IMR-90 (cell line): ENCODE measurements at regions not wholly inside any gene's neighbourhood (a gene's known extent, or its start where the extent isn't known, plus 50 kb on each side); places are given as distances from the start of the nearest gene placed in this dataset.

Source experiments
- ATAC-seq: fragments of 200-7000 bp; cut with Tn5 transposase; 2 replicates; pipeline ENCODE4 v1.9.1; 2020; ENCODE audit warnings: low read depth, mild to moderate bottlenecking, moderate library complexity
- BruUV-seq: library from RNA; stranded (reverse); fragments of 400-500 nt; replicated peaks from 2 replicates; lab custom pipeline; 2021; lab: Mats Ljungman, UMichigan
- CTCF ChIA-PET: fragments of 300-600 bp; formaldehyde crosslinking; extraction: SDS; loops from one replicate; lab custom pipeline; 2021; ENCODE audit warnings: antibody characterized with exemption; lab: Yijun Ruan, JAX
- POLR2A ChIA-PET: fragments of 300-600 bp; sonication (Branson Sonifier 250); formaldehyde crosslinking; loops from one replicate; lab custom pipeline; 2022; ENCODE audit warnings: antibody characterized with exemption; ENCODE audit not compliant: unreplicated experiment; lab: Charles Lee
- DNase-seq: peaks from one replicate; pipeline ENCODE4 v3.0.0; 2013
- H2AFZ ChIP-seq: replicated peaks from 2 replicates; pipeline ENCODE3; 2013; ENCODE audit warnings: low read length, mild to moderate bottlenecking; ENCODE audit not compliant: poor library complexity
- H2AK5ac ChIP-seq: 2 replicates; pipeline ENCODE4 v1.6.1; 2013; ENCODE audit warnings: low read depth, low read length, inconsistent platforms
- H2AK9ac ChIP-seq: replicated peaks from 2 replicates; pipeline ENCODE3; 2013; ENCODE audit warnings: mild to moderate bottlenecking, low read depth, low read length, moderate library complexity; ENCODE audit not compliant: poor library complexity
- H2BK120ac ChIP-seq: 2 replicates; pipeline ENCODE4 v1.6.1; 2013; ENCODE audit warnings: low read depth, low read length, inconsistent platforms
- H2BK15ac ChIP-seq: 3 replicates; pipeline ENCODE4 v1.6.1; 2013; ENCODE audit warnings: low read depth, low read length, inconsistent platforms
- H2BK20ac ChIP-seq: 2 replicates; pipeline ENCODE4 v1.6.1; 2013; ENCODE audit warnings: low read depth, mild to moderate bottlenecking, inconsistent platforms, low read length, moderate library complexity
- H2BK5ac ChIP-seq: 2 replicates; pipeline ENCODE4 v1.6.1; 2013; ENCODE audit warnings: mild to moderate bottlenecking, low read depth, low read length, inconsistent platforms; ENCODE audit not compliant: poor library complexity, severe bottlenecking
- H3K14ac ChIP-seq: replicated peaks from 2 replicates; pipeline ENCODE4 v1.6.1; 2013; ENCODE audit warnings: low read depth, low read length, inconsistent platforms
- H3K18ac ChIP-seq: 2 replicates; pipeline ENCODE4 v1.6.1; 2013; ENCODE audit warnings: low read depth, low read length, control low read depth
- H3K23ac ChIP-seq: 2 replicates; pipeline ENCODE4 v1.6.1; 2013; ENCODE audit warnings: low read depth, low read length, inconsistent platforms
- H3K27ac ChIP-seq: 2 replicates; pipeline ENCODE4 v1.5.1; 2013; ENCODE audit warnings: mild to moderate bottlenecking, control low read depth, low read length; ENCODE audit not compliant: insufficient read depth
- H3K27me3 ChIP-seq: 2 replicates; pipeline ENCODE4 v1.6.1; 2013; ENCODE audit warnings: low read length; ENCODE audit not compliant: control insufficient read depth, insufficient read depth
- H3K36me3 ChIP-seq: 2 replicates; pipeline ENCODE4 v1.6.1; 2013; ENCODE audit warnings: low read length, mixed read lengths; ENCODE audit not compliant: control insufficient read depth, insufficient read depth
- H3K4ac ChIP-seq: 2 replicates; pipeline ENCODE4 v1.6.1; 2013; ENCODE audit warnings: low read depth, low read length, inconsistent platforms
- H3K4me1 ChIP-seq: 2 replicates; pipeline ENCODE4 v1.6.1; 2013; ENCODE audit warnings: low read length, mixed read lengths; ENCODE audit not compliant: control insufficient read depth, insufficient read depth
- H3K4me2 ChIP-seq: 2 replicates; pipeline ENCODE4 v1.6.1; 2013; ENCODE audit warnings: low read depth, mild to moderate bottlenecking, control low read depth, low read length, moderate library complexity
- H3K4me3 ChIP-seq: 2 replicates; pipeline ENCODE4 v1.5.1; 2013; ENCODE audit warnings: low read depth, mild to moderate bottlenecking, control low read depth, low read length, moderate library complexity; ENCODE audit not compliant: insufficient read depth
- H3K56ac ChIP-seq: 2 replicates; pipeline ENCODE4 v1.6.1; 2013; ENCODE audit warnings: low read length, inconsistent platforms; ENCODE audit not compliant: insufficient read depth; ENCODE audit errors: extremely low read depth
- H3K79me1 ChIP-seq, 2 experiments: 2 replicates each; pipeline ENCODE4 v1.6.1; 2013; ENCODE audit warnings: low read length in 2 of 2, inconsistent platforms in 1 of 2, low read depth in 1 of 2
- H3K9ac ChIP-seq: 2 replicates; pipeline ENCODE4 v1.6.1; 2013; ENCODE audit warnings: low read depth, low read length, control low read depth
- H3K9me1 ChIP-seq: 2 replicates; pipeline ENCODE4 v1.6.1; 2013; ENCODE audit warnings: low read length, inconsistent platforms; ENCODE audit not compliant: insufficient read depth
- H3K9me3 ChIP-seq: 2 replicates; pipeline ENCODE4 v1.6.1; 2013; ENCODE audit warnings: low read length; ENCODE audit not compliant: control insufficient read depth, insufficient read depth
- H4K20me1 ChIP-seq: 2 replicates; pipeline ENCODE4 v1.6.1; 2013; ENCODE audit warnings: low read length, inconsistent platforms; ENCODE audit not compliant: insufficient read depth
- H4K5ac ChIP-seq: 2 replicates; pipeline ENCODE4 v1.6.1; 2013; ENCODE audit warnings: mild to moderate bottlenecking, low read depth, low read length, control low read depth
- H4K8ac ChIP-seq, 2 experiments: 2 replicates each; pipeline ENCODE4 v1.6.1; 2013; ENCODE audit warnings: low read depth in 2 of 2, low read length in 2 of 2, control low read depth in 1 of 2, inconsistent platforms in 1 of 2
- H4K91ac ChIP-seq: 2 replicates; pipeline ENCODE4 v1.6.1; 2013; ENCODE audit warnings: low read depth, low read length, inconsistent platforms; ENCODE audit not compliant: insufficient read depth
- BHLHE40 ChIP-seq: fragments of 150-350 bp; IDR thresholded peaks from 2 replicates; pipeline ENCODE4 v1.6.1; 2016; ENCODE audit warnings: mild to moderate bottlenecking, low read depth, low read length
- CEBPB ChIP-seq: IDR thresholded peaks from 2 replicates; pipeline ENCODE4 v1.6.1; 2012; ENCODE audit warnings: low read depth, low read length, improper control_type of control experiment
- CHD1 ChIP-seq: IDR thresholded peaks from 2 replicates; pipeline ENCODE4 v1.6.1; 2012; ENCODE audit warnings: low read depth, low read length, improper control_type of control experiment
- FOS ChIP-seq: fragments of 150-350 bp; IDR thresholded peaks from 2 replicates; pipeline ENCODE4 v1.6.1; 2016; ENCODE audit warnings: low read depth, low read length
- MAFK ChIP-seq: IDR thresholded peaks from 2 replicates; pipeline ENCODE4 v1.6.1; 2012; ENCODE audit warnings: low read depth, low read length, improper control_type of control experiment
- MAZ ChIP-seq: IDR thresholded peaks from 2 replicates; pipeline ENCODE4 v1.6.1; 2012; ENCODE audit warnings: low read depth, mild to moderate bottlenecking, low read length, improper control_type of control experiment, moderate library complexity, borderline replicate concordance
- MXI1 ChIP-seq: IDR thresholded peaks from 2 replicates; pipeline ENCODE4 v1.6.1; 2012; ENCODE audit warnings: low read depth, mild to moderate bottlenecking, low read length, moderate library complexity, borderline replicate concordance
- NFE2L2 ChIP-seq: fragments of 150-350 bp; IDR thresholded peaks from 2 replicates; pipeline ENCODE4 v1.6.1; 2016; ENCODE audit warnings: low read depth, mild to moderate bottlenecking, low read length
- POLR2A ChIP-seq: IDR thresholded peaks from 2 replicates; pipeline ENCODE4 v1.6.1; 2012; ENCODE audit warnings: mild to moderate bottlenecking, low read depth, low read length
- RAD21 ChIP-seq: IDR thresholded peaks from 2 replicates; pipeline ENCODE4 v1.6.1; 2012; ENCODE audit warnings: low read length, improper control_type of control experiment
- RCOR1 ChIP-seq: IDR thresholded peaks from 2 replicates; pipeline ENCODE4 v1.6.1; 2012; ENCODE audit warnings: mild to moderate bottlenecking, low read length, improper control_type of control experiment; ENCODE audit not compliant: insufficient replicate concordance
- RFX5 ChIP-seq: IDR thresholded peaks from 2 replicates; pipeline ENCODE4 v1.8.0; 2012; ENCODE audit warnings: low read depth, mild to moderate bottlenecking, low read length, moderate library complexity
- SMC3 ChIP-seq: fragments of 150-350 bp; IDR thresholded peaks from 2 replicates; pipeline ENCODE4 v1.6.1; 2016; ENCODE audit warnings: low read depth, mild to moderate bottlenecking, antibody characterized with exemption, low read length, moderate library complexity
- WGBS, 2 experiments: methylation state at CpG; one replicate each; pipeline versions ENCODE4 v1.1.5 to v1.1.7; 2013; ENCODE audit warnings: missing lambda C conversion rate in 2 of 2; ENCODE audit not compliant: insufficient read length in 1 of 2; ENCODE audit errors: extremely low coverage in 2 of 2; 5-methylcytosine and 5-hydroxymethylcytosine counted together
- dilution Hi-C: fragments of 300-500 bp; cut with HindIII; formaldehyde crosslinking; loops from one replicate; pipeline ENCODE4 v1.14.3; 2018; ENCODE audit warnings: low sequenced_read_pairs; ENCODE audit not compliant: unreplicated experiment
- in situ Hi-C: fragments of 300-500 bp; cut with MboI; formaldehyde crosslinking; loops from 3 replicates; pipeline ENCODE4 v1.14.3; 2019; ENCODE audit warnings: low sequenced_read_pairs, inconsistent platforms, mixed read lengths
- intact Hi-C: fragments of 100-400 bp; cut with micrococcal nuclease; formaldehyde crosslinking; loops from 2 replicates; pipeline ENCODE4 v1.10.0; 2022
- TF ChIP-seq, protein P1 (sequence below): fragments of 150-350 bp; IDR thresholded peaks from 2 replicates; pipeline ENCODE4 v1.6.1; 2017; ENCODE audit warnings: mild to moderate bottlenecking, antibody characterized with exemption, low read length, low read depth
- TF ChIP-seq, protein P2 (sequence below): conservative IDR thresholded peaks from 2 replicates; pipeline ENCODE4 v1.5.1; 2012; ENCODE audit warnings: mild to moderate bottlenecking, low read depth, low read length, improper control_type of control experiment

DNA sequence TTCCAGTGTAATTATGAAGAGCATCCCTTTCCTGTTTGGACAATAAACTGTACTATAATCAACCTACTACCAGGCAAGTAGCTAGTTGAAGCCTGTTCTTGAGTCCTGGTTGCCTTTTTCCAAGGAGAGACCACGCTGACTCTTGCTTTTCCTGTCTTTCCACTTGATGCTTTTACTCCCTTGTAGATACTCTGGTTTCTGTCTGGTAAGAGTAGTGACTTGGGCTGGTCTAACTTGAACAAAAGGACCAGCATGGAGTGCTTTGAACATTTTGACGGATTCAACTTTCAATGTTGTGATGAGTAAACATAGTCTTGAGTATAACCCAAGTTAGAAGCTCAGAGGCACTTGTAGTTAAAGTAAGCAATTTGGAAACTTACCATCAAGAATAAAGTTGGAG lies 464.3 kb downstream of the GADD45G start:
- Histone ChIP-seq H2AFZ (no peak overlapping the region), H3K4me3 (no peak overlapping the region), H3K36me3 (no peaks in the 10 kb centered on the region), H4K5ac (no peak overlapping the region), H3K9ac (no peak overlapping the region), H4K20me1 (no peaks in the 10 kb centered on the region), H4K91ac (no peak overlapping the region), H3K23ac (no peak overlapping the region), H3K56ac (no peak overlapping the region), H3K27me3 (no peaks in the 10 kb centered on the region), H2BK120ac (no peak overlapping the region), H2BK20ac (no peak overlapping the region), H2AK5ac (no peak overlapping the region), H3K4ac (no peak overlapping the region), H4K8ac (no peak overlapping the region), H2AK9ac (no peak overlapping the region), H3K4me2 (no peak overlapping the region), H3K18ac (no peak overlapping the region), H3K4me1 (no peaks in the 10 kb centered on the region), H2BK5ac (no peak overlapping the region), H3K14ac (no peak overlapping the region), H3K9me1 (no peaks in the 10 kb centered on the region), H3K79me1 (no peaks in the 10 kb centered on the region), H2BK15ac (no peak overlapping the region), H3K27ac (no peak overlapping the region), H3K9me3 (no peaks in the 10 kb centered on the region)
- ChIA-PET POLR2A (no interaction called here), CTCF (no interaction called here)
- DNase-seq (no peak), ATAC-seq (no peak)
- WGBS, 2 experiments, result no CpG with 5 or more reads among the region's 2 CpGs
- BruUV-seq, result no TSS peak
- in situ Hi-C loops (no loop called here), dilution Hi-C loops (no loop called here), intact Hi-C loops (no loop called here)
- TF ChIP-seq CEBPB (no peak), MAZ (no peak), CHD1 (no peak), FOS (no peak), SMC3 (no peak), MXI1 (no peak), POLR2A (no peak), RAD21 (no peak), MAFK (no peak), BHLHE40 (no peak), RCOR1 (no peak), RFX5 (no peak), NFE2L2 (no peak)
- TF ChIP-seq, protein P1, sequence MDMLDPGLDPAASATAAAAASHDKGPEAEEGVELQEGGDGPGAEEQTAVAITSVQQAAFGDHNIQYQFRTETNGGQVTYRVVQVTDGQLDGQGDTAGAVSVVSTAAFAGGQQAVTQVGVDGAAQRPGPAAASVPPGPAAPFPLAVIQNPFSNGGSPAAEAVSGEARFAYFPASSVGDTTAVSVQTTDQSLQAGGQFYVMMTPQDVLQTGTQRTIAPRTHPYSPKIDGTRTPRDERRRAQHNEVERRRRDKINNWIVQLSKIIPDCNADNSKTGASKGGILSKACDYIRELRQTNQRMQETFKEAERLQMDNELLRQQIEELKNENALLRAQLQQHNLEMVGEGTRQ, result no peak
- TF ChIP-seq, protein P2, sequence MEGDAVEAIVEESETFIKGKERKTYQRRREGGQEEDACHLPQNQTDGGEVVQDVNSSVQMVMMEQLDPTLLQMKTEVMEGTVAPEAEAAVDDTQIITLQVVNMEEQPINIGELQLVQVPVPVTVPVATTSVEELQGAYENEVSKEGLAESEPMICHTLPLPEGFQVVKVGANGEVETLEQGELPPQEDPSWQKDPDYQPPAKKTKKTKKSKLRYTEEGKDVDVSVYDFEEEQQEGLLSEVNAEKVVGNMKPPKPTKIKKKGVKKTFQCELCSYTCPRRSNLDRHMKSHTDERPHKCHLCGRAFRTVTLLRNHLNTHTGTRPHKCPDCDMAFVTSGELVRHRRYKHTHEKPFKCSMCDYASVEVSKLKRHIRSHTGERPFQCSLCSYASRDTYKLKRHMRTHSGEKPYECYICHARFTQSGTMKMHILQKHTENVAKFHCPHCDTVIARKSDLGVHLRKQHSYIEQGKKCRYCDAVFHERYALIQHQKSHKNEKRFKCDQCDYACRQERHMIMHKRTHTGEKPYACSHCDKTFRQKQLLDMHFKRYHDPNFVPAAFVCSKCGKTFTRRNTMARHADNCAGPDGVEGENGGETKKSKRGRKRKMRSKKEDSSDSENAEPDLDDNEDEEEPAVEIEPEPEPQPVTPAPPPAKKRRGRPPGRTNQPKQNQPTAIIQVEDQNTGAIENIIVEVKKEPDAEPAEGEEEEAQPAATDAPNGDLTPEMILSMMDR, result no peak
